Body of pancreas (tissue), 4 donors: ENCODE measurements at regions not wholly inside any gene's neighbourhood (a gene's known extent, or its start where the extent isn't known, plus 50 kb on each side); places are given as distances from the start of the nearest gene placed in this dataset.

ENCODE experiments used
- CTCF ChIP-seq, 7 experiments: fragments of 450-650 bp in 4 of 7; fragments of 200-600 bp in 3 of 7; sonication (generic) in 3 of 7; IDR thresholded peaks; one replicate each; pipeline ENCODE4 v1.5.1; 2016 to 2019; ENCODE audit warnings: antibody characterized with exemption in 7 of 7
- POLR2A ChIP-seq, 3 donors: fragments of 450-650 bp; IDR thresholded peaks; one replicate each; pipeline ENCODE4 v1.6.1; 2016; ENCODE audit warnings: antibody characterized with exemption in 3 of 3, mild to moderate bottlenecking in 2 of 3

DNA sequence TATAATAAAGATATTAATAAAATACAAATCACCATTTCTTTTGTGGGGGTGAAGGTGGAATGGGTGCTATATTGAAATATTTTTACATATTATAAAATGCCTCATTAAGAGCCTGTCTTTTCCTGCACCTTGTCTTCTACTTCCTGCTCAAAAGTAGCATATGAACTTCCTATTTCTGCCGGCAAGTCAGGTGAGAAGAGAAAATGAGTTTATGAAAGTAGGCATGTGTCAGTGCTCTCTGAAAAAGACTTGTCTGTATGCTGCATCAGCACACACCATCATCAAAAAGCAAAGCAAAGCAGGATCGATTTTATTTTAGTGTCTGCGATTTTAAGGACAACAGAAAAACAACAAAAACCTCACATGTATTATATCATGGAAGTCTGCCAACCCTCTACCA, 114.2 kb downstream of the RAP2A start:
- TF ChIP-seq CTCF (IDR thresholded peaks at IDR 0.05) (no peak), POLR2A (IDR thresholded peaks at IDR 0.05) (no peak)
